GM10248 (cell line): ENCODE measurements at regions not wholly inside any gene's neighbourhood (a gene's known extent, or its start where the extent isn't known, plus 50 kb on each side); places are given as distances from the start of the nearest gene placed in this dataset.
"Not testable (repeated sequence)": the region's sequence is repeated elsewhere in the genome, so short reads cannot be mapped to it uniquely, and the experiment has no call there.

Experiments used
- CTCF ChIA-PET: fragments of 300-600 bp; sonication (Branson Sonifier 250); formaldehyde crosslinking; extraction: SDS; loops from one replicate; lab custom pipeline; 2021; ENCODE audit warnings: antibody characterized with exemption; lab: Yijun Ruan, JAX
- POLR2A ChIA-PET: fragments of 350-650 bp; sonication (Branson Sonifier 250); formaldehyde crosslinking; extraction: SDS; loops from one replicate; lab custom pipeline; 2020; ENCODE audit warnings: antibody characterized with exemption; lab: Yijun Ruan, JAX
- DNase-seq: peaks from one replicate; pipeline ENCODE4 v3.0.0; 2012; ENCODE audit errors: extremely low spot score
- TF ChIP-seq, protein P1 (sequence below): IDR thresholded peaks from 2 replicates; pipeline ENCODE4 v1.5.1; 2012; ENCODE audit warnings: mild to moderate bottlenecking, low read depth; ENCODE audit errors: extremely low read depth, missing control alignments, control extremely low read depth

DNA sequence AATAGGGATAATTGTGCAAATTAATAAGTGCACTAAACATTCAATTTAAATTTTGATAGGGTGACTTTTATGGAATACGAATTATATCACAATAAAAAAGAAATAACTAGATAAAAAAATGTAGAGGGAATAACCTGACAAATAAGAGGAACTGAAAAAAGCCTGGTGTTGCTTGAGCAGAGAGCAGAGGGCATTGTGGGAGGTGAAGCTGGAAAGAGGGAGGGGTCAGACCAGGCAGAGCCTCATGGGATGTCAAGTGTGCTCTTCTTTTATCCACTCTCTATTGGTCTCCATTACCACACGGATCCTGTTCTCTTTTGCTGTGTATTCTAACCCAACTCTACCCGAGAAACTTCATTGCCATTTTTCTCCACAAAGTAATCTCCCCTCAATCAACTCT, 264.0 kb upstream of the CRBN start:
- ChIA-PET CTCF (no interaction called here), POLR2A (no interaction called here)
- TF ChIP-seq, protein P1, sequence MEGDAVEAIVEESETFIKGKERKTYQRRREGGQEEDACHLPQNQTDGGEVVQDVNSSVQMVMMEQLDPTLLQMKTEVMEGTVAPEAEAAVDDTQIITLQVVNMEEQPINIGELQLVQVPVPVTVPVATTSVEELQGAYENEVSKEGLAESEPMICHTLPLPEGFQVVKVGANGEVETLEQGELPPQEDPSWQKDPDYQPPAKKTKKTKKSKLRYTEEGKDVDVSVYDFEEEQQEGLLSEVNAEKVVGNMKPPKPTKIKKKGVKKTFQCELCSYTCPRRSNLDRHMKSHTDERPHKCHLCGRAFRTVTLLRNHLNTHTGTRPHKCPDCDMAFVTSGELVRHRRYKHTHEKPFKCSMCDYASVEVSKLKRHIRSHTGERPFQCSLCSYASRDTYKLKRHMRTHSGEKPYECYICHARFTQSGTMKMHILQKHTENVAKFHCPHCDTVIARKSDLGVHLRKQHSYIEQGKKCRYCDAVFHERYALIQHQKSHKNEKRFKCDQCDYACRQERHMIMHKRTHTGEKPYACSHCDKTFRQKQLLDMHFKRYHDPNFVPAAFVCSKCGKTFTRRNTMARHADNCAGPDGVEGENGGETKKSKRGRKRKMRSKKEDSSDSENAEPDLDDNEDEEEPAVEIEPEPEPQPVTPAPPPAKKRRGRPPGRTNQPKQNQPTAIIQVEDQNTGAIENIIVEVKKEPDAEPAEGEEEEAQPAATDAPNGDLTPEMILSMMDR: no peak
- no peak for DNase-seq

DNA sequence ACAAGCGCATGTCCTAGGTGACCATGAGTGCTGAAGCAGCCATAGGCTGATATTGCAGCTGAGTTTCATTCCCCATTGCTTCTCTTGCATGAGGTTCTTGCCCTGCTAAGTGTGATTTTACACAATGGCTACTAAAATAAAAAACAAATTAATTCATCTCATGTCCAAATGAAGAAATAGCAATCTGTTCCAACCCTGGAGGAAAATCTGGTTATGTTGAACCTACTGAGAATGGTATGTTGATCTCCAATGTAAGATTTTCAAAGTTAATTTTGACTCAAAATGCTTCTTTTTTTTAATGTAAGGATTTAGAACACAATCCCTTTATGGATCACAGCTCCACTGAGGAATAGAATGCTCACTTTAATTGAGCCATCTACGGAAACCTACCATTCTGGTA, 254.2 kb upstream of the CRBN start:
- CTCF ChIA-PET: no interaction called here
- TF ChIP-seq, protein P1: no peak
- DNase-seq: no peak
- POLR2A ChIA-PET: no interaction called here

DNA sequence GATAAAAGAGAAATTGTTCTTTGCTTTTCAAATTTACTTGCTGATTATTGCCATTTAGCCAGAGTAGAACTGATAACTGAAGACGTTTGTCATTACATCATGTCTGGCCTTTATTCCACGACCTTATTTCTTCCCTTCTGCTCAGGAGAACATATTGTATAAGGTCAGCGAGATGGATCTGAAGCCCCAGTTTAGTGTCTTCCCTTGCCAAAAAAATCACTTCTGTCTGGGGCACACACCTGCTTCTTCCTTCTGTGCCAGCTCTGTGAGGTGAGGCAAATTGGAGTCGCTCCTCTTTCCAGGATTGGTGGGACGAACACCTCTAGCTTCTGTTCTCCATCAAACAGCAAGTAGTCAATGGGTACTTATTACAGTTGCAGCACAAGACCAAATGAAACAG, 250.3 kb upstream of the CRBN start:
- ChIA-PET POLR2A (no interaction called here), CTCF (interaction anchor here (1.1 to 1.3 kb wide), 2 partner anchors 9 to 11 kb away, joined by 4 read pairs; no protein-coding TSS in a partner anchor)
- no peak for DNase-seq
- TF ChIP-seq, protein P1: no peak

DNA sequence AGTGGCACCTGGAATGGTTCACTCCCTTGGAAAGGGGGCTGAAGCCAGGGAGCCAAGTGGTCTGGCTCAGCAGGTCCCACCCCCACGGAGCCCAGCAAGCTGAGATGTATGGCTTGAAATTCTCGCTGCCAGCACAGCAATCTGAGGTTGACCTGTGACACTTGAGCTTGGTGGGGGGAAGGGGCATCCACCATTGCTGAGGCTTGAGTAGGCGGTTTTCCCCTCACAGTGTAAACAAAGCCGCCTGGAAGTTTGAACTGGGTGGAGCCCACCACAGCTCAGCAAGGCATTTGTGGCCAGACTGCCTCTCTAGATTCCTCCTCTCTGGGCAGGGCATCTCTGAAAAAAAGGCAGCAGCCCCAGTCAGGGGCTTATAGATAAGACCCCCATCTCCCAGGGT, 228.2 kb upstream of the CRBN start:
- CTCF ChIA-PET: interaction anchor here (0.9 kb wide), 1 partner anchor 33 kb away, joined by 3 read pairs; no protein-coding TSS in a partner anchor
- DNase-seq, POLR2A ChIA-PET: not testable (repeated sequence)

DNA sequence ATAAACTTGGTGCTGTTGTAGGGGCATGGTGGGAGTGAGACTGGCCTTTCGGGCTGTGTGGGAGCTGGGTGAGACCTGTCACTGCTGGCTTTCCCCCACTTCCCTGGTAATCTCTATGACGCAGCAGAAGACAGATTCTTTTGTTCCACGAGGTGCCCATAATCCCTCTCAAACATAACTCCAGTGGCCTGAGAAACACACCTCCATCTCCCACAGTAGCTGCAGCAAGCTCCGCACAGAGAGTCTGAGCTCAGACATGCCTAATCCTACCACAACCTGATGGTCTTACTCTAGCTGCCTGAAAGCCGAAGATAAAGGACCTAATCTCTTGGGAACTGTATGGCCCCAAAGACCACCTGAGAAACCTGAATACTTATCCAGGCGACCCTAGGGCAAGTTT, 225.6 kb upstream of the CRBN start:
- TF ChIP-seq, protein P1: no peak
- CTCF ChIA-PET: no interaction called here
- POLR2A ChIA-PET: no interaction called here
- no peak for DNase-seq

DNA sequence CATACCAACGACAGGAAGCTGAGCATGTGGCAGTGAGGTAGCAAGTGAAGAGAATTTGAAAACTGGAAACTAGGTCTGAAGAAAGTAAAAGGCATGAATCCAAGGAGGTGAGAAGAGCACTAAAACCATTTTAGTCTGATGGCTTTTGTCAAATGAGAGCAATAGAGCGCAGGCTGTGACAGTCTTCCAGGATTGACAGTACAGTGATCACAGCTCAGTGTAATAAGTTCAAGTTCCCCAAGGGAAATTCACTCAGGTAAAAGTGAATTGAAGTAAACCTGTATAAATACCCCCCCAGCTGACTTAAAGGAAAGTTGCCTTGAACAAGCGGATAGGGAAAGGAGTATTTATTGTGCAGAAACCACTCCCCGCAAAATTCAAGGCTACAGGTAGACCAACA, 224.2 kb upstream of the CRBN start:
- CTCF ChIA-PET: no interaction called here
- DNase-seq: no peak
- POLR2A ChIA-PET: no interaction called here
- TF ChIP-seq, protein P1: no peak

DNA sequence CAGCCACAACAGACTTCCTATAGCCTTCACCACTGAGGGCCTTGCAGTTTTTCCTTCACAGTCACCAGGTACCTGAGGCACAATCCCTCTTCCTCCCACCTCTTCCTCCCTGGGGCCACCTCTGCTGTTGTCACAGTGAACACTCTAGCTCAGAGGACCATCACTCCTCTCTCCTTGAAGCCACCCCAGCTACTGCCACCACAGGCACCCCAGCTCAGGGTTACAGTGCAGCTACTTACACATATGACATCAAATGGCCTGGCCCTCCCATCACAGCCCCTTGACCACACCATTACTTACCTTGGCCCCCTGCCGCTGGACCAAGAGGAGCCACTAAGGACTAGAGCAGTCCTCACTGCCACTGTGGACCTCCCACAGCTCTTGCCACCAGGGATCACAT, 213.5 kb upstream of the CRBN start:
- no peak for DNase-seq
- CTCF ChIA-PET: interaction anchor here (1.1 to 1.6 kb wide), 3 partner anchors 14 to 69 kb away, joined by 3 to 4 read pairs (median 3); no protein-coding TSS in a partner anchor
- POLR2A ChIA-PET: no interaction called here
- TF ChIP-seq, protein P1: no peak
